ENCODE measurements at regions not wholly inside any gene's neighbourhood (a gene's known extent, or its start where the extent isn't known, plus 50 kb on each side); places are given as distances from the start of the nearest gene placed in this dataset.

DNA sequence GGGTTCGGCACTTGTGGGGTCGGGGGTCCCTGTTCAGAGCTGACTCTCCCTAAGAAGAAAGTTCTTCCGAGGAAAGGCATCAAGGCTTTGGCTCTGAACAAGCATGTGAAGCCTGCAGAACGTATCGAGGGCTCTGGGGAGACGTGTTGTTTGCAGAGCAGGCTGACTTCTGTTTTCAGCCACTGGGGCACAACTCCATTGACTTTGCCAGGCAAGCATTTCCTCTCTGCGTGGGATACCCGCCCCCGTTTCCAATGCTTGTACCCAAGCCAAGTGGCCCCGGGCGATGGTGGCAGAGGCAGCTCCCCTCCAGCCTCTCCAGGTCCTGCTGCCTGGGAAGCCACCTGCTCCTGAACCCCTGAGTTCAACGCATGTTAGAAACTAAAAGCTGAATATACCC is 255.7 kb downstream of the RBFOX3 start:
- no peak for DNase-seq (ENCODE audit: low read depth in 2 of 3, low spot score in 1 of 3)

DNA sequence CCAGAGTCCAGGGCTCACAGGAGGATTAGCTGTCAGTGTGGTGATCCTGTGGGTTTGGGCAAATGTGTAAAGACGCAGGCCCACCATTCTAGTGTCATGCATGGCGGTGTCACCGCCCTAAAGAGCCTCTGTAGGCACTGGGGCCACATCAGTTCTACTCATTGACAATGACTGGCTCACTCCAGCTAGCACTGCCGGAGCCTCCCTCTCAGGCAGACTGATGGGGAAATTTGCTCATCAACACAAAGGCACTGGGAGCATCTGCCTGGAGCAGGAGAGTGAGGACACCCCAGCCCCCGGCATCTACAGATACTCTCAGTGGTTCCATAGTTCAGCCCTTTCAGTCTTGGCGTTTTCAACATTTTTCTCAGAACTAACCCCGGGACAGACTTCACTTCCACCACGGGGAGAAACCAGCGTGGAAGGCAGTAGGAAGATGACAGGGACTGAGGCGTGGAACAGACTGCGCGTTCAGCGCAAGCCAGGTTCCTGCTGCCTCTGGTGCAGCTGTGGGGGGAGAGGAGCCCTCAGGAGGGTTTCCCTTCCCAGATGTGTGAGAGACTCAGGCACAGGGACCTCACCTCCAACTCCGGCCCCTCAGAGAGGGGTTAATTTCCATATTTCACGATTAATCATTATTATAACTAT is 256.6 kb downstream of the RBFOX3 start:
- no peak for DNase-seq (ENCODE audit: low read depth in 2 of 3, low spot score in 1 of 3)

- no peak for DNase-seq (ENCODE audit: low read depth in 2 of 3, low spot score in 1 of 3)
Observed at GRCh38 chr17:79353548-79353947, 257.3 kb downstream of the RBFOX3 start.

DNA sequence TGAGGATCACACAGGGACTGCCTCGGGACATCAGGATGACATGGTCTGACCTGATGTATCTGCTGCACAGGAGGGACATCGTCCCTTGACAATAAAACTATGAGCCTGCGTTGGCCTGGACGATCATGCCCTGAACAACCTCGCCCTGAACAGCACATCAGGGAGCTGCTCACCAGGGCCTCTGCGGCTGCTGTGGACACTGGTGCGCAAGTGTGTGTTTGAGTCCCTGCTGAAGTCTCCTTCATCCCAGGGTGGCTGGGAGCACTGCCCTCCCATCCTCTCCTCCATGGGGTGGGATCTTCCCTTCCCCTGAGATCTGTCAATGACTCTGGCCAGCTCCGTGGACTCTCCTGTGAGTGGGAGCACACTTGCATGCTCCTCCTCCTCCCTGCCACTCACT is 257.8 kb downstream of the RBFOX3 start:
- no peak for DNase-seq (ENCODE audit: low read depth in 2 of 3, low spot score in 1 of 3)

DNA sequence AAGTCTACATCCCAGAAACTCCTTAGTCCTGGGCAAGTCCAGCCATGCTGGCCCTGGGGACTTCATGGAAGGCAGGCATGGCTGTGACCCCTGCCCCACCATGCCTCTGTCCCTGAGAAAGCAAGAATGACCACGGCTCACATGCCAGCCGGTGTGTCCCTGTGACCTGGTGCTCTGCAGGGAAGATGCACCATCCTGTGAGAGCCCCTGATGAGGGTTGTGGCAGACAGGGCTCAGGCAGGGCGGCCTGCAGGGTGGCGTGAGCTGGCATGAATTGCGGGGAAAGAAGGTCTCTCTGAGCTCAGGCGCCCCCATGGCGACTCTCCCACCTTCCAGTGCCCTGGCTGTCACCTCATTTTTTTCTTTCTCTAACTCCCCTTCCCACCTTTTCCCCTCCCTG is 260.3 kb downstream of the RBFOX3 start:
- DNase-seq (ENCODE audit: low read depth in 2 of 3, low spot score in 1 of 3), result no peak

- DNase-seq (ENCODE audit: low read depth in 2 of 3, low spot score in 1 of 3), result no peak
Observed at GRCh38 chr17:79349506-79350400, 261.1 kb downstream of the RBFOX3 start.

GRCh38 chr17:79342376-79342775 is 267.8 kb downstream of the ENGASE start:
- DNase-seq (ENCODE audit: low read depth in 2 of 3, low spot score in 1 of 3), result no peak

DNA sequence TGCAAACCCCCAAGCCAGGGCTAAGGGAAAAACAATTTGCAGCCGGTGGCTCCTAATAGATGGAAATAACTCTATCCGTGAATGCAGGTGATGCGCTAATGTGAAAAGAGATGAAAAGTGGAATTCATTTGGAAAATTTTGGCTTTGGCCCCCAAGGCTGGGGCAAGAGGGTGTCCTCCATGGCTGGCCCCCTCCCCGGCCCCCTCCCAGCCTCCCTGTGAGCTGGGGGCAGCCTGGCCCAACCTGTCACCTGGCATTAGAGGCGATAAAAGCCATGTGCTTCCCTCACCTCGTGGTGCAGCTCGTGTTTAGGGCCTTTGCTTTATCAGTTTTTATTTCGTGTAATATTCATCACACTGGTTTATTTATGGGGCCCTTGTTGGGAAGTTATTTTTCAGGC is 267.2 kb downstream of the ENGASE start:
- no peak for DNase-seq (ENCODE audit: low read depth in 2 of 3, low spot score in 1 of 3)

DNA sequence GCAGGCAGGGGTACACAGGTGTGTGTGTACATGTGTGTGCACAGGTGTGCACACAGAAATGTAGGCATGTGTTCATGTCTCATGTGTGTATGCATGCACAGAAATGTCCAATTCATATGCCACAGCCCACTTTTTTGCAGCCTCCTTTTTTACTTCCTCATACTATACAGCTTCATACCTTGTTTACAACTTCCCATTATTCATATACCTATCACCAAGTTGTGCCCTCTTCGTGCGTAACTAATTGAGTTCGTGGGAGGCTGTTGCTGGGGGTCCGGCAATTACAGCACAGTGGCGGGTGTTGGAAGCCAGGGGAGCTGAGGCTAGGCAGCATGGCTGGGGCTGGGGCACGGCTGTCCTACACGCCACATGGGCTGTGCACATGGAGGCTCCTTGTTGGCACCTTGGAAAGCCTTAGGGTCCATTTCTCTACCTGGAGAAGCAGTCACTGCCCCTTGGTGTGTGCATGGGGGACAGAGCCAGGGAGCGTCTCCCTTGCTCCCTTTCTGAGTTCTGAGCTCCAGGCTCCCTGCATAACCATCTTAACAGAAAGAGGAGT is 266.7 kb downstream of the ENGASE start:
- no peak for DNase-seq (ENCODE audit: low read depth in 2 of 3, low spot score in 1 of 3)

GRCh38 chr17:79340333-79341221 is 266.0 kb downstream of the ENGASE start:
- DNase-seq (ENCODE audit: low read depth in 2 of 3, low spot score in 1 of 3), result no peak

- no peak for DNase-seq (ENCODE audit: low read depth in 2 of 3, low spot score in 1 of 3)
Observed at GRCh38 chr17:79339321-79339720, 264.7 kb downstream of the ENGASE start.

- DNase-seq (ENCODE audit: low read depth in 2 of 3, low spot score in 1 of 3), result no peak
Observed at GRCh38 chr17:79338604-79339003, 264.0 kb downstream of the ENGASE start.

DNA sequence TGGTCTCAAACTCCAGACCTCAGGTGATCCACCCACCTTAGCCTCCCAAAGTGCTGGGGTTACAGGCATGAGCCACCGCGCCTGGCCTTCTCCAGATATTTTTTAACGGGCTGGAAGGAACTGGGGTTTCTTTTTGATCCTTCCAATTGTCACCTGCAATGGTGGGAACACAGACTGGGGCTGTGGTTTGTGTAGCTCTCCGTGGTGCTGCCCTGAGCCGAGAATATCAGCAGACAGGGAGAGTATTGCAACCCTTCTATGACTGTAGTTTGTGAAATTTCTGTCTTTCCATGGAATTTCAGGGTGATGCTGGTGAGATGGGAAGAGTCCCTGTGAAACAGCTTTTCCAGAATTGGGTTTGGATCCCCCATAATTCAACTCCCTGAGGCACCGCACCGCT is 263.5 kb downstream of the ENGASE start:
- no peak for DNase-seq (ENCODE audit: low read depth in 2 of 3, low spot score in 1 of 3)

DNA sequence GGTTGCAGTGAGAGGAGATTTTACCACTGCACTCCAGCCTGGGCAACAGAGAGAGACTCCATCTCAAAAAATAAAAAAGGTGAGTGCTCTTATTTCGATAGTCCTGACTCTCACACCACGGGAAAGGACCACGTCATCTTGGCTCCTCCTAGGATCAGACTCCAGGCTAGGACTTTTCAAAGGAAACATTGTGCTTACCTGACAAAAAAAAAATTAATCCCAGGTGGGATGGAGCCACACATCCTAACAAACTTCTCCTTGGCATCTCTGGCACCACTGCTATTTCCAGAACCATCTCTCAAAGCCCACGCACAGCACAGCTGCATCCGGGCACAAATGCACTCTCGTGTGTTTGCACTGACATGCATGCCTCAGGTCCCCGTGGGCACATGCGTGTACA is 262.4 kb downstream of the ENGASE start:
- no peak for DNase-seq (ENCODE audit: low read depth in 2 of 3, low spot score in 1 of 3)

- DNase-seq (ENCODE audit: low read depth in 2 of 3, low spot score in 1 of 3), result no peak
Observed at GRCh38 chr17:79335456-79335855, 260.8 kb downstream of the ENGASE start.

GRCh38 chr17:79332011-79332554 is 257.5 kb downstream of the ENGASE start:
- no peak for DNase-seq (ENCODE audit: low read depth in 2 of 3, low spot score in 1 of 3)

DNA sequence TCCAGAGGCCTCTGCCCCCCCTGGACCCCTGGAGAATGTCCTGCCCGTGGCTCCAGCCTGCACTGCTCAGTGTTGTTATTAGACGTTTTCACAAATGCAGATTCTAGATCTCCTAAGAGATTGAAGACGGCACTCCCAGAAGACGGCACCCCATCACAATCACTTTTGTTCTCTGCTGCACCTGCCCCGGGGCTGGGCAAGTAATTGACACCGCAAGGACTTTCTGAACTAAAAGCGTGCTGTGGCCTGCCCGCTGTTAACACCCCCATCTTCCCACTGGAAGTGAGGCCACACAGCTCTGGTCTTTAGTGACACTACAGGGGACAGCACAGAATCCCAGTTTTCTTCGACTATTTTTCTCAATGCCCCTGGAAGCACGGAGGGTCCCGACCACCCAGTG is 256.9 kb downstream of the ENGASE start:
- DNase-seq (ENCODE audit: low read depth in 2 of 3, low spot score in 1 of 3), result no peak

GRCh38 chr17:79330696-79331095 is 256.1 kb downstream of the ENGASE start:
- no peak for DNase-seq (ENCODE audit: low read depth in 2 of 3, low spot score in 1 of 3)

DNA sequence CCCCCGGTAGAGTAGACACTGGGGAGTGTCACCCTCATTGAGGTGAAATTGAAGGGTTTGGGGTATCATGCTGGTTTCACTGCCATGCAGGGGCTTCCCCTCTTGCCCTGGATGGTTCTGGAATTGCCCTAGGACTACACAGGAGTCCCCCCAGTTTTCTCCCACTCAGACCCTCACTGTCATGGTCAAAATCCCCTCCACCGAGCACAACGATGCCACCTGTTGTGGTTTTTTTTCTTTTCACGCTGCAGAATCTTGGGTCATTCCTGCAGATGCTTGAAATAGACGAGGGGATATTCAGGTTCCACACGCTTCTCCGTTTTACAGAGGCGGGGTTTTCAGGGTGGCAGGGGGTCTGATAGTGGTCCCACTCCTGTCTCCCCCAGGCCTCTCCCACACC is 255.6 kb downstream of the ENGASE start:
- no peak for DNase-seq (ENCODE audit: low read depth in 2 of 3, low spot score in 1 of 3)

- DNase-seq (ENCODE audit: low read depth in 2 of 3, low spot score in 1 of 3), result no peak
Observed at GRCh38 chr17:79326814-79327213, 252.2 kb downstream of the ENGASE start.

Measured in stimulated activated CD4-positive, alpha-beta T cell treated with anti-CD3 and anti-CD28 coated beads, Interleukin-12 subunit alpha, Interleukin-12 subunit beta, amount 100 ng/mL, for 48 hours (primary cell).